Heart left ventricle (tissue), 13 donors: ENCODE measurements at regions not wholly inside any gene's neighbourhood (a gene's known extent, or its start where the extent isn't known, plus 50 kb on each side); places are given as distances from the start of the nearest gene placed in this dataset.

ENCODE experiments used
- CTCF ChIP-seq, 12 donors: fragments of 200-600 bp; sonication (generic) in 4 of 12; IDR thresholded peaks; one replicate each; pipeline versions ENCODE4 v1.5.0 to v1.8.0; 2018 to 2022; ENCODE audit warnings: antibody characterized with exemption in 12 of 12, mild to moderate bottlenecking in 5 of 12
- POLR2A ChIP-seq, 2 donors: fragments of 450-650 bp; IDR thresholded peaks; one replicate each; pipeline ENCODE4 v1.6.1; 2017; ENCODE audit warnings: antibody characterized with exemption in 2 of 2, mild to moderate bottlenecking in 2 of 2, moderate library complexity in 2 of 2
- donor health status: ischemic (EF 13 %, LVEDD 7.1; RV severe dilation, severe dysfunction).
- donor health status: DM: no; HTN: yes; CAD: no.
- donor health status: DM: no; HTN: no; CAD: no.
- donor health status: ischemic (EF 25% LVEDD 6.9; RV normal size, moderate dysfunction).
- donor health status: ischemic (EF 25% LVEDD 5.7; RV mildly dilated, moderate dysfunction).
- donor health status: ischemic (EF 35%, LVEDD 5.7; RV mildly dilated, moderate dysfunction).
- donor health status: nonischemic (EF 11% LVEDD 7.7; RV severe dilation, severe dysfunction).
- donor health status: DM: yes; HTN: yes; CAD: no.
- donor health status: PGD.
- donor health status: ischemic (EF 29% LVEDD 5.4; RV normal size, mild dysfunction).
- donor health status: nonischemic (EF 23%, LVEDD 6.1; RV moderate dilation, normal function).

- TF ChIP-seq CTCF (IDR thresholded peaks at IDR 0.05) = no peak
- TF ChIP-seq POLR2A (IDR thresholded peaks at IDR 0.05) = no peak
Measured at GRCh38 chr2:114350186-114350725, 92.2 kb upstream of the DPP10 start.
